Body of pancreas (tissue), 4 donors: ENCODE measurements at regions not wholly inside any gene's neighbourhood (a gene's known extent, or its start where the extent isn't known, plus 50 kb on each side); places are given as distances from the start of the nearest gene placed in this dataset.

Experiments
- ATAC-seq: fragments of 150-250 bp; one replicate; pipeline ENCODE4 v1.9.1; 2016
- DNase-seq, 4 donors: peaks; one replicate each; pipeline ENCODE4 v3.0.0-alpha.2; 2019
- H3K27ac ChIP-seq, 4 donors: fragments of 200-600 bp; sonication (generic); 1 replicate in 3 of 4; 2 replicates in 1 of 4; pipeline versions ENCODE4 v1.5.1 to v1.6.1; 2016 to 2019; ENCODE audit warnings: mild to moderate bottlenecking in 1 of 4, mixed read lengths in 1 of 4, moderate library complexity in 1 of 4
- H3K27me3 ChIP-seq, 2 donors: fragments of 200-600 bp; sonication (generic); one replicate each; pipeline ENCODE4 v1.6.0; 2016; ENCODE audit warnings: mild to moderate bottlenecking in 1 of 2
- H3K36me3 ChIP-seq, 2 donors: fragments of 200-600 bp; sonication (generic); replicated peaks in 1 of 2; 2 replicates each; pipeline ENCODE4 v1.5.1; 2016; ENCODE audit warnings: low read depth in 2 of 2; ENCODE audit not compliant: insufficient read depth in 1 of 2
- H3K4me1 ChIP-seq: fragments of 200-600 bp; sonication (generic); one replicate; pipeline ENCODE4 v1.6.0; 2016
- H3K4me3 ChIP-seq, 2 donors: fragments of 200-600 bp; sonication (generic); 1 replicate in 1 of 2; 2 replicates in 1 of 2; pipeline ENCODE4 v1.5.1; 2016 to 2019
- H3K9me3 ChIP-seq, 3 donors: fragments of 200-600 bp; sonication (generic); 1 replicate in 2 of 3; 2 replicates in 1 of 3; pipeline ENCODE4 v1.5.1; 2016
- CTCF ChIP-seq, 7 experiments: fragments of 450-650 bp in 4 of 7; fragments of 200-600 bp in 3 of 7; sonication (generic) in 3 of 7; IDR thresholded peaks; one replicate each; pipeline ENCODE4 v1.5.1; 2016 to 2019; ENCODE audit warnings: antibody characterized with exemption in 7 of 7
- POLR2A ChIP-seq, 3 donors: fragments of 450-650 bp; IDR thresholded peaks; one replicate each; pipeline ENCODE4 v1.6.1; 2016; ENCODE audit warnings: antibody characterized with exemption in 3 of 3, mild to moderate bottlenecking in 2 of 3
- WGBS, 2 donors: methylation state at CpG; one replicate each; pipeline ENCODE4 v1.1.5; 2017; 5-methylcytosine and 5-hydroxymethylcytosine counted together
- intact Hi-C: fragments of 100-400 bp; cut with DNase I; formaldehyde crosslinking; loops from one replicate; pipeline ENCODE4 v1.15.1; 2023

- TF ChIP-seq POLR2A (IDR thresholded peaks at IDR 0.05) (no peak), CTCF (IDR thresholded peaks at IDR 0.05) (no peak)
- DNase-seq (no peak), ATAC-seq (no peak)
- Histone ChIP-seq H3K36me3 (no peaks in the 10 kb centered on the region), H3K4me1 (peaks cover 24% of the 10 kb centered on the region), H3K27ac (no peak overlapping the region), H3K27me3 (no peaks in the 10 kb centered on the region), H3K9me3 (no peaks in the 10 kb centered on the region), H3K4me3 (no peak overlapping the region)
- 85 to 91% methylated on average over 4 of the region's 4 CpGs for WGBS, 2 donors
- intact Hi-C loops: no loop called here
Observed at GRCh38 chr10:130407052-130407451, 270.9 kb downstream of the GLRX3 start.

GRCh38 chr10:130409331-130409730, 273.1 kb downstream of the GLRX3 start:
- H3K27ac ChIP-seq: no peak overlapping the region
- no peaks in the 10 kb centered on the region for H3K36me3 ChIP-seq
- H3K27me3 ChIP-seq: no peaks in the 10 kb centered on the region
- WGBS, 2 donors: 63% methylated on average over 11 of the region's 11 CpGs
- DNase-seq (no peak), ATAC-seq (no peak)
- H3K4me3 ChIP-seq: no peak overlapping the region
- H3K4me1 ChIP-seq: peaks cover 17% of the 10 kb centered on the region
- no peaks in the 10 kb centered on the region for H3K9me3 ChIP-seq
- no peak for TF ChIP-seq POLR2A (IDR thresholded peaks at IDR 0.05)
- TF ChIP-seq CTCF (IDR thresholded peaks at IDR 0.05): no peak
- intact Hi-C loops: no loop called here

- no peaks in the 10 kb centered on the region for H3K9me3 ChIP-seq
- peaks cover 17% of the 10 kb centered on the region for H3K4me1 ChIP-seq
- no peak for TF ChIP-seq POLR2A (IDR thresholded peaks at IDR 0.05)
- TF ChIP-seq CTCF (IDR thresholded peaks at IDR 0.05): no peak
- DNase-seq (no peak), ATAC-seq (no peak)
- intact Hi-C loops: no loop called here
- WGBS, 2 donors: 80 to 82% methylated on average over 10 of the region's 10 CpGs
- no peak overlapping the region for H3K4me3 ChIP-seq
- no peaks in the 10 kb centered on the region for H3K36me3 ChIP-seq
- H3K27ac ChIP-seq: no peak overlapping the region
- H3K27me3 ChIP-seq: no peaks in the 10 kb centered on the region
Observed at GRCh38 chr10:130409931-130410330, 273.7 kb downstream of the GLRX3 start.

GRCh38 chr10:130411496-130412085, 275.4 kb downstream of the GLRX3 start:
- Histone ChIP-seq H3K36me3 (no peaks in the 10 kb centered on the region), H3K27ac (peak overlapping the region in 3 of 4 donors; percentile 1 to 32 (median 7)), H3K4me3 (no peak overlapping the region), H3K27me3 (no peaks in the 10 kb centered on the region), H3K4me1 (peaks cover 17% of the 10 kb centered on the region), H3K9me3 (no peaks in the 10 kb centered on the region)
- TF ChIP-seq POLR2A (IDR thresholded peaks at IDR 0.05) (peak in 1 of 3 donors; percentile 11), CTCF (IDR thresholded peaks at IDR 0.05) (no peak)
- WGBS, 2 donors: 10 to 19% methylated on average over 13 of the region's 13 CpGs
- intact Hi-C loops: no loop called here
- ATAC-seq: peak; percentile 79
- peak; percentile 10 to 78 (median 68) for DNase-seq

GRCh38 chr10:130412317-130412716, 276.1 kb downstream of the GLRX3 start:
- H3K27ac ChIP-seq: peak overlapping the region in 2 of 4 donors; percentile 1 to 32
- ATAC-seq: peak; percentile 33
- DNase-seq: no peak
- no peak overlapping the region for H3K4me3 ChIP-seq
- intact Hi-C loops: no loop called here
- H3K36me3 ChIP-seq: no peaks in the 10 kb centered on the region
- H3K9me3 ChIP-seq: no peaks in the 10 kb centered on the region
- H3K4me1 ChIP-seq: peaks cover 17% of the 10 kb centered on the region
- TF ChIP-seq POLR2A (IDR thresholded peaks at IDR 0.05): no peak
- TF ChIP-seq CTCF (IDR thresholded peaks at IDR 0.05): no peak
- WGBS, 2 donors: 17% methylated on average over 5 of the region's 5 CpGs
- H3K27me3 ChIP-seq: no peaks in the 10 kb centered on the region
